GM11168 (cell line): ENCODE measurements at regions not wholly inside any gene's neighbourhood (a gene's known extent, or its start where the extent isn't known, plus 50 kb on each side); places are given as distances from the start of the nearest gene placed in this dataset.

ENCODE experiments used
- in situ Hi-C: fragments of 300-500 bp; cut with MboI; formaldehyde crosslinking; loops from one replicate; pipeline ENCODE4 v1.12.0; 2022; ENCODE audit warnings: low sequenced_read_pairs; ENCODE audit not compliant: unreplicated experiment

GRCh38 chr3:153266619-153267018 is 104.6 kb downstream of the RAP2B start:
- in situ Hi-C loops: no loop called here

GRCh38 chr3:153268564-153269279 is 106.7 kb downstream of the RAP2B start:
- in situ Hi-C loops: no loop called here

- in situ Hi-C loops: no loop called here
These were observed 107.7 kb downstream of the RAP2B start for GRCh38 chr3:153269730-153270129.

- in situ Hi-C loops: no loop called here
These were observed 111.2 kb downstream of the RAP2B start for GRCh38 chr3:153273217-153273616.

GRCh38 chr3:153273767-153274435 is 111.9 kb downstream of the RAP2B start:
- in situ Hi-C loops: no loop called here

- in situ Hi-C loops: no loop called here
These were observed 112.5 kb downstream of the RAP2B start for GRCh38 chr3:153274561-153274960.

- in situ Hi-C loops: loop anchor here (25.0 kb wide), 1 partner anchor 487 kb away; no protein-coding TSS in a partner anchor
These were observed 113.5 kb downstream of the RAP2B start for GRCh38 chr3:153275514-153275913.

- in situ Hi-C loops: loop anchor here (25.0 kb wide), 1 partner anchor 485 kb away; no protein-coding TSS in a partner anchor
These were observed 115.0 kb downstream of the RAP2B start for GRCh38 chr3:153277029-153277428.

GRCh38 chr3:153281236-153281997 is 119.4 kb downstream of the RAP2B start:
- in situ Hi-C loops: loop anchor here (25.0 kb wide), 1 partner anchor 481 kb away; no protein-coding TSS in a partner anchor

GRCh38 chr3:153282355-153282754 is 120.3 kb downstream of the RAP2B start:
- in situ Hi-C loops: loop anchor here (25.0 kb wide), 1 partner anchor 480 kb away; no protein-coding TSS in a partner anchor

GRCh38 chr3:153284282-153284938 is 122.4 kb downstream of the RAP2B start:
- in situ Hi-C loops: loop anchor here (25.0 kb wide), 1 partner anchor 478 kb away; no protein-coding TSS in a partner anchor

- in situ Hi-C loops: loop anchor here (25.0 kb wide), 1 partner anchor 477 kb away; no protein-coding TSS in a partner anchor
These were observed 123.2 kb downstream of the RAP2B start for GRCh38 chr3:153285194-153285641.

- in situ Hi-C loops: loop anchor here (25.0 kb wide), 1 partner anchor 476 kb away; no protein-coding TSS in a partner anchor
These were observed 124.0 kb downstream of the RAP2B start for GRCh38 chr3:153285982-153286381.

- in situ Hi-C loops: loop anchor here (25.0 kb wide), 1 partner anchor 475 kb away; no protein-coding TSS in a partner anchor
These were observed 125.0 kb downstream of the RAP2B start for GRCh38 chr3:153287017-153287416.

- in situ Hi-C loops: loop anchor here (25.0 kb wide), 1 partner anchor 473 kb away; no protein-coding TSS in a partner anchor
These were observed 127.3 kb downstream of the RAP2B start for GRCh38 chr3:153289334-153289808.

- in situ Hi-C loops: loop anchor here (25.0 kb wide), 1 partner anchor 472 kb away; no protein-coding TSS in a partner anchor
These were observed 128.4 kb downstream of the RAP2B start for GRCh38 chr3:153290268-153291015.

GRCh38 chr3:153291059-153291685 is 129.1 kb downstream of the RAP2B start:
- in situ Hi-C loops: loop anchor here (25.0 kb wide), 1 partner anchor 471 kb away; no protein-coding TSS in a partner anchor

- in situ Hi-C loops: loop anchor here (25.0 kb wide), 1 partner anchor 469 kb away; no protein-coding TSS in a partner anchor
These were observed 131.2 kb downstream of the RAP2B start for GRCh38 chr3:153293265-153293664.
